H1 (cell line): ENCODE measurements at regions not wholly inside any gene's neighbourhood (a gene's known extent, or its start where the extent isn't known, plus 50 kb on each side); places are given as distances from the start of the nearest gene placed in this dataset.

Experiments
- CTCF ChIA-PET: fragments of 300-600 bp; sonication (Branson Sonifier 250); formaldehyde crosslinking; loops from one replicate; lab custom pipeline; 2021; ENCODE audit not compliant: partially characterized antibody; lab: Charles Lee
- POLR2A ChIA-PET: fragments of 300-600 bp; sonication (Branson Sonifier 250); formaldehyde crosslinking; loops from one replicate; lab custom pipeline; 2021; ENCODE audit warnings: inconsistent platforms; ENCODE audit not compliant: partially characterized antibody; lab: Charles Lee
- DNase-seq, 2 experiments: peaks; one replicate each; pipeline versions ENCODE4 v3.0.0 to v3.0.0-alpha.2; 2010 to 2022; ENCODE audit warnings: low spot score in 2 of 2, low read depth in 1 of 2, mixed read lengths in 1 of 2
- FAIRE-seq: peaks from 2 replicates; lab custom pipeline; 2011; peaks lifted over from hg19 to GRCh38; lab: Jason Lieb, UNC
- H2AFZ ChIP-seq: 2 replicates; pipeline ENCODE4 v1.8.1; 2012; ENCODE audit warnings: low read length, inconsistent platforms
- H2AK5ac ChIP-seq: 2 replicates; pipeline ENCODE4 v1.6.1; 2013; ENCODE audit warnings: low read depth, low read length
- H2BK120ac ChIP-seq: replicated peaks from 2 replicates; pipeline ENCODE3; 2013; ENCODE audit warnings: low read depth, low read length, inconsistent platforms
- H2BK12ac ChIP-seq: 2 replicates; pipeline ENCODE4 v1.6.1; 2013; ENCODE audit warnings: low read depth, low read length
- H2BK15ac ChIP-seq: 2 replicates; pipeline ENCODE4 v1.6.1; 2013; ENCODE audit warnings: low read length
- H2BK20ac ChIP-seq: 2 replicates; pipeline ENCODE4 v1.6.1; 2013; ENCODE audit warnings: low read length
- H2BK5ac ChIP-seq: 2 replicates; pipeline ENCODE4 v1.6.1; 2013; ENCODE audit warnings: low read depth, low read length
- H3K14ac ChIP-seq: 2 replicates; pipeline ENCODE4 v1.6.1; 2013; ENCODE audit warnings: inconsistent platforms; ENCODE audit not compliant: insufficient read length
- H3K18ac ChIP-seq: 2 replicates; pipeline ENCODE4 v1.6.1; 2013; ENCODE audit warnings: low read length; ENCODE audit errors: extremely low read depth
- H3K23ac ChIP-seq: 2 replicates; pipeline ENCODE4 v1.6.1; 2013; ENCODE audit warnings: inconsistent platforms; ENCODE audit not compliant: insufficient read length
- H3K23me2 ChIP-seq: 2 replicates; pipeline ENCODE4 v1.6.1; 2013; ENCODE audit warnings: low read depth, low read length
- H3K27ac ChIP-seq: 2 replicates; pipeline ENCODE4 v1.6.1; 2011; ENCODE audit warnings: low read depth, low read length, inconsistent platforms
- H3K27me3 ChIP-seq, 4 experiments: replicated peaks in 1 of 4; 1 replicate in 1 of 4; 2 replicates in 3 of 4; pipeline versions ENCODE4 v1.6.1 to v1.8.1; 2011 to 2013; ENCODE audit warnings: low read length in 3 of 4, mild to moderate bottlenecking in 3 of 4, inconsistent platforms in 2 of 4, mixed read lengths in 2 of 4, moderate library complexity in 1 of 4; ENCODE audit not compliant: control insufficient read depth in 3 of 4, insufficient read depth in 3 of 4; ENCODE audit errors: extremely low read depth in 1 of 4
- H3K36me3 ChIP-seq, 4 experiments: 2 replicates each; pipeline versions ENCODE4 v1.6.1 to v1.8.1; 2011 to 2013; ENCODE audit warnings: mild to moderate bottlenecking in 4 of 4, low read length in 3 of 4, moderate library complexity in 2 of 4, control low read depth in 1 of 4, inconsistent platforms in 1 of 4; ENCODE audit not compliant: insufficient read depth in 4 of 4, control insufficient read depth in 2 of 4
- H3K4ac ChIP-seq: replicated peaks from 2 replicates; pipeline ENCODE3; 2013; ENCODE audit warnings: low read length, low read depth, mixed read lengths, inconsistent platforms; ENCODE audit not compliant: insufficient read length
- H3K4me1 ChIP-seq, 4 experiments: replicated peaks in 1 of 4; 1 replicate in 1 of 4; 2 replicates in 3 of 4; pipeline versions ENCODE4 v1.6.1 to v1.8.1; 2011 to 2013; ENCODE audit warnings: low read length in 3 of 4, inconsistent platforms in 2 of 4, mixed read lengths in 1 of 4; ENCODE audit not compliant: insufficient read depth in 4 of 4, control insufficient read depth in 3 of 4
- H3K4me2 ChIP-seq, 2 experiments: 2 replicates each; pipeline versions ENCODE4 v1.6.1 to v1.8.1; 2011 to 2013; ENCODE audit warnings: low read depth in 2 of 2, low read length in 2 of 2, control low read depth in 1 of 2, inconsistent platforms in 1 of 2, mild to moderate bottlenecking in 1 of 2; ENCODE audit not compliant: insufficient read depth in 1 of 2
- H3K4me3 ChIP-seq, 4 experiments: fragments of 200-600, 300-600 bp in 1 of 4; sonication (generic), shearing (Covaris generic), sonication (Bioruptor Twin) in 1 of 4; 2 replicates each; pipeline versions ENCODE4 v1.5.1 to v1.8.1; 2011 to 2016; ENCODE audit warnings: low read length in 4 of 4, low read depth in 3 of 4, control low read depth in 2 of 4, inconsistent platforms in 2 of 4, mild to moderate bottlenecking in 2 of 4, mixed read lengths in 1 of 4, moderate library complexity in 1 of 4; ENCODE audit not compliant: insufficient read depth in 2 of 4; ENCODE audit errors: extremely low read depth in 1 of 4
- H3K56ac ChIP-seq: replicated peaks from 2 replicates; pipeline ENCODE3; 2013; ENCODE audit warnings: low read depth, mild to moderate bottlenecking, mixed read lengths, low read length, inconsistent platforms; ENCODE audit not compliant: insufficient read length
- H3K79me1 ChIP-seq: 2 replicates; pipeline ENCODE4 v1.6.1; 2013; ENCODE audit warnings: low read depth, low read length, control low read depth
- H3K79me2 ChIP-seq, 2 experiments: 2 replicates each; pipeline versions ENCODE4 v1.6.1 to v1.8.1; 2012 to 2013; ENCODE audit warnings: low read length in 2 of 2, mild to moderate bottlenecking in 2 of 2, inconsistent platforms in 1 of 2; ENCODE audit not compliant: insufficient read depth in 2 of 2, control insufficient read depth in 1 of 2
- H3K9ac ChIP-seq, 4 experiments: replicated peaks in 1 of 4; 1 replicate in 1 of 4; 2 replicates in 3 of 4; pipeline versions ENCODE4 v1.6.1 to v1.8.1; 2011 to 2013; ENCODE audit warnings: low read depth in 3 of 4, low read length in 3 of 4, control low read depth in 2 of 4, mild to moderate bottlenecking in 2 of 4, moderate library complexity in 2 of 4, inconsistent platforms in 1 of 4; ENCODE audit errors: extremely low read depth in 1 of 4
- H3K9me3 ChIP-seq, 2 experiments: 2 replicates each; pipeline versions ENCODE4 v1.6.1 to v1.8.1; 2012 to 2013; ENCODE audit warnings: mild to moderate bottlenecking in 2 of 2, moderate library complexity in 2 of 2, control low read depth in 1 of 2, inconsistent platforms in 1 of 2, low read depth in 1 of 2, low read length in 1 of 2, mixed read lengths in 1 of 2; ENCODE audit not compliant: insufficient read depth in 2 of 2
- H4K20me1 ChIP-seq, 2 experiments: replicated peaks in 1 of 2; 2 replicates each; pipeline versions ENCODE3 to v1.8.1; 2011 to 2013; ENCODE audit warnings: inconsistent platforms in 2 of 2, low read length in 2 of 2, mild to moderate bottlenecking in 1 of 2; ENCODE audit not compliant: insufficient read depth in 2 of 2, control insufficient read depth in 1 of 2
- H4K5ac ChIP-seq: 2 replicates; pipeline ENCODE4 v1.6.1; 2013; ENCODE audit warnings: low read length, low read depth, mixed read lengths, inconsistent platforms; ENCODE audit not compliant: insufficient read length
- H4K8ac ChIP-seq: 2 replicates; pipeline ENCODE4 v1.8.0; 2013; ENCODE audit warnings: mild to moderate bottlenecking, moderate library complexity, low read length, inconsistent platforms; ENCODE audit not compliant: insufficient read depth; ENCODE audit errors: extremely low read depth
- H4K91ac ChIP-seq: replicated peaks from 2 replicates; pipeline ENCODE3; 2013; ENCODE audit warnings: low read length, mixed read lengths, inconsistent platforms; ENCODE audit not compliant: insufficient read length
- CTBP2 ChIP-seq: IDR thresholded peaks from 2 replicates; pipeline ENCODE4 v1.7.0; 2011; ENCODE audit warnings: borderline replicate concordance, mild to moderate bottlenecking, moderate library complexity, mixed read lengths, low read length; ENCODE audit not compliant: insufficient read depth, insufficient read length
- EGR1 ChIP-seq: IDR thresholded peaks from 2 replicates; pipeline ENCODE4 v1.6.1; 2011; ENCODE audit warnings: low read depth, low read length, borderline replicate concordance
- JUN ChIP-seq: IDR thresholded peaks from 2 replicates; pipeline ENCODE4 v1.6.1; 2011; ENCODE audit warnings: low read depth, mild to moderate bottlenecking, improper control_type of control experiment, low read length
- POU5F1 ChIP-seq: IDR thresholded peaks from 2 replicates; pipeline ENCODE4 v1.6.1; 2011; ENCODE audit warnings: low read depth, mild to moderate bottlenecking, low read length, moderate library complexity
- RAD21 ChIP-seq, 2 experiments: IDR thresholded peaks in 1 of 2; conservative IDR thresholded peaks in 1 of 2; 2 replicates each; pipeline ENCODE4 v1.6.1; 2011; ENCODE audit warnings: low read depth in 2 of 2, low read length in 2 of 2, improper control_type of control experiment in 1 of 2, inconsistent platforms in 1 of 2, mild to moderate bottlenecking in 1 of 2, moderate library complexity in 1 of 2
- SP1 ChIP-seq: IDR thresholded peaks from 2 replicates; pipeline ENCODE4 v1.6.1; 2011; ENCODE audit warnings: low read depth, low read length
- SP2 ChIP-seq: IDR thresholded peaks from 2 replicates; pipeline ENCODE4 v1.6.1; 2012; ENCODE audit warnings: mild to moderate bottlenecking, low read length, inconsistent platforms
- TAF7 ChIP-seq: optimal IDR thresholded peaks from 2 replicates; pipeline ENCODE3; 2011; ENCODE audit warnings: low read depth, mild to moderate bottlenecking, inconsistent platforms, low read length, moderate library complexity, borderline replicate concordance
- ZNF274 ChIP-seq: IDR thresholded peaks from 2 replicates; pipeline ENCODE4 v1.7.0; 2012; ENCODE audit warnings: low read length, borderline replicate concordance; ENCODE audit errors: extremely low read depth
- WGBS, 2 experiments: shearing (Covaris generic) in 1 of 2; methylation state at CpG; one replicate each; pipeline versions ENCODE4 v1.1.6 to v1.1.7; 2013 to 2015; ENCODE audit warnings: low lambda C conversion rate in 2 of 2, mixed read lengths in 2 of 2, inconsistent platforms in 1 of 2, low coverage in 1 of 2, missing lambda C conversion rate in 1 of 2; ENCODE audit not compliant: insufficient replicate concordance in 2 of 2, insufficient coverage in 1 of 2, insufficient read length in 1 of 2; ENCODE audit errors: extremely low coverage in 1 of 2, missing lambda C conversion rate in 1 of 2; 5-methylcytosine and 5-hydroxymethylcytosine counted together

- Histone ChIP-seq H3K27me3 (no peaks in the 10 kb centered on the region), H2BK15ac (no peak overlapping the region), H2AK5ac (no peak overlapping the region), H3K4me1 (no peaks in the 10 kb centered on the region), H2BK20ac (no peak overlapping the region), H3K36me3 (no peaks in the 10 kb centered on the region), H3K4ac (no peak overlapping the region), H2BK12ac (no peak overlapping the region), H2AFZ (peak overlapping the region; percentile 48; the same call in 1 of the 2 replicates), H3K56ac (no peak overlapping the region), H4K91ac (no peak overlapping the region), H2BK120ac (no peak overlapping the region), H3K23ac (no peak overlapping the region), H3K14ac (no peak overlapping the region), H3K9me3 (no peaks in the 10 kb centered on the region), H3K79me1 (no peaks in the 10 kb centered on the region), H3K9ac (no peak overlapping the region), H3K23me2 (no peaks in the 10 kb centered on the region), H2BK5ac (no peak overlapping the region), H4K5ac (no peak overlapping the region), H4K8ac (no peak overlapping the region), H3K4me2 (no peak overlapping the region), H3K79me2 (no peaks in the 10 kb centered on the region), H3K27ac (no peak overlapping the region), H3K4me3 (no peak overlapping the region), H3K18ac (no peak overlapping the region), H4K20me1 (no peaks in the 10 kb centered on the region)
- ChIA-PET POLR2A (no interaction called here), CTCF (interaction anchor here (5.1 kb wide), 1 partner anchor 9 kb away, joined by 27 read pairs; no protein-coding TSS in a partner anchor)
- no peak for FAIRE-seq
- DNase-seq = no peak
- WGBS, 2 experiments = 85% methylated on average over 5 of the region's 5 CpGs; no CpG with 5 or more reads in 1 of the 2 experiments
- no peak for TF ChIP-seq TAF7
- TF ChIP-seq EGR1 = no peak
- TF ChIP-seq SP1 = no peak
- no peak for TF ChIP-seq POU5F1
- TF ChIP-seq SP2 = no peak
- no peak for TF ChIP-seq ZNF274
- no peak for TF ChIP-seq CTBP2
- no peak for TF ChIP-seq RAD21 (IDR thresholded peaks at IDR 0.05 in 1 of 2, conservative IDR thresholded peaks at IDR 0.05 in 1 of 2; ENCODE audit: low read depth in 2 of 2, low read length in 2 of 2)
- no peak for TF ChIP-seq JUN
Measured at GRCh38 chr2:222806526-222807137, 54.2 kb upstream of the ACSL3 start.
